Transverse colon (tissue), 4 donors: ENCODE measurements at regions not wholly inside any gene's neighbourhood (a gene's known extent, or its start where the extent isn't known, plus 50 kb on each side); places are given as distances from the start of the nearest gene placed in this dataset.

Experiments used
- DNase-seq: peaks from one replicate; pipeline ENCODE4 v3.0.0-alpha.2; 2019
- H3K27ac ChIP-seq, 4 donors: fragments of 200-600 bp; sonication (generic); 2 replicates each; pipeline ENCODE4 v1.5.1; 2016 to 2018; ENCODE audit warnings: inconsistent platforms in 4 of 4
- H3K27me3 ChIP-seq: fragments of 200-600 bp; sonication (generic); 2 replicates; pipeline ENCODE4 v1.5.1; 2017; ENCODE audit warnings: inconsistent platforms
- H3K36me3 ChIP-seq, 4 donors: fragments of 200-600 bp; sonication (generic); 2 replicates each; pipeline ENCODE4 v1.5.1; 2017 to 2019; ENCODE audit warnings: inconsistent platforms in 4 of 4
- H3K4me1 ChIP-seq, 4 donors: fragments of 200-600 bp; sonication (generic); 2 replicates each; pipeline ENCODE4 v1.5.1; 2017 to 2020; ENCODE audit warnings: inconsistent platforms in 4 of 4
- H3K4me3 ChIP-seq, 4 donors: fragments of 200-600 bp; sonication (generic); 1 replicate in 1 of 4; 2 replicates in 3 of 4; pipeline versions ENCODE4 v1.5.1 to v1.6.1; 2017 to 2019; ENCODE audit warnings: inconsistent platforms in 4 of 4
- H3K9me3 ChIP-seq, 2 donors: fragments of 200-600 bp; sonication (generic); 2 replicates each; pipeline ENCODE4 v1.5.1; 2017 to 2019; ENCODE audit warnings: inconsistent platforms in 2 of 2
- EP300 ChIP-seq: sonication (generic); formaldehyde crosslinking; IDR thresholded peaks from one replicate; pipeline ENCODE4 v1.6.1; 2017; ENCODE audit warnings: antibody characterized with exemption, low read depth
- POLR2A ChIP-seq: fragments of 450-650 bp; IDR thresholded peaks from one replicate; pipeline ENCODE4 v1.6.1; 2016; ENCODE audit warnings: antibody characterized with exemption, mild to moderate bottlenecking, moderate library complexity
- POLR2AphosphoS5 ChIP-seq, 3 donors: sonication (generic); formaldehyde crosslinking; IDR thresholded peaks; one replicate each; pipeline ENCODE4 v1.6.1; 2016; ENCODE audit warnings: antibody characterized with exemption in 3 of 3
- WGBS, 2 donors: methylation state at CpG; one replicate each; pipeline ENCODE4 v1.1.5; 2018; ENCODE audit warnings: low coverage in 1 of 2; 5-methylcytosine and 5-hydroxymethylcytosine counted together
- in situ Hi-C, 4 donors: fragments of 200-750 bp; cut with MboI; loops; one replicate each; pipeline versions ENCODE4 v1.15.0 to v1.15.1; 2017; ENCODE audit warnings: low sequenced_read_pairs in 3 of 4, low pct_ligation_motif_present in 1 of 4, low pct_unique_long_range_greater_than_20kb in 1 of 4
- intact Hi-C: fragments of 100-400 bp; cut with DNase I; formaldehyde crosslinking; loops from one replicate; pipeline ENCODE4 v1.15.1; 2023; ENCODE audit warnings: low total_unique reads
- TF ChIP-seq, protein P1 (sequence below), 5 experiments: fragments of 200-600 bp in 3 of 5; fragments of 450-650 bp in 2 of 5; sonication (generic) in 3 of 5; IDR thresholded peaks; 1 replicate in 2 of 5; 2 replicates in 3 of 5; pipeline ENCODE4 v1.5.1; 2016 to 2017; ENCODE audit warnings: antibody characterized with exemption in 5 of 5, inconsistent platforms in 3 of 5, mild to moderate bottlenecking in 2 of 5, moderate library complexity in 1 of 5

DNA sequence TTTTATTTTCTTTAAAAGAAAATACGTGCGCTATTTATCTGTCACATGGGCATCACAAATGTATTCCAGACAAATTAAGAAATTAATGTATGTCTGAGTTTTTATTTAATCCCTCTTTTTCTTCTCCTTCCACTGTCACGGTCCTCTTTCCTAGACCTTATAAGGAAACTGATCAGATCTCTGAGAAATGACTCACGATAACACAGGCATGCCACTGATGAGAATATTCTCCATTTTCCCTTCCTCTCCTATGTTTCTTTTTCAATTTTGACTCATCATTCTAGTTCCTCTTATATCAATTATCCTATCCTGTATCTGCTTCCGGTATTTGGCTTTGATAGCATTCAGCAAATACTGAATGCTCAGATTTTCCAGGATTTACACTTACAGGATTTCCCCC lies 121.8 kb downstream of the DSC3 start:
- TF ChIP-seq, protein P1, sequence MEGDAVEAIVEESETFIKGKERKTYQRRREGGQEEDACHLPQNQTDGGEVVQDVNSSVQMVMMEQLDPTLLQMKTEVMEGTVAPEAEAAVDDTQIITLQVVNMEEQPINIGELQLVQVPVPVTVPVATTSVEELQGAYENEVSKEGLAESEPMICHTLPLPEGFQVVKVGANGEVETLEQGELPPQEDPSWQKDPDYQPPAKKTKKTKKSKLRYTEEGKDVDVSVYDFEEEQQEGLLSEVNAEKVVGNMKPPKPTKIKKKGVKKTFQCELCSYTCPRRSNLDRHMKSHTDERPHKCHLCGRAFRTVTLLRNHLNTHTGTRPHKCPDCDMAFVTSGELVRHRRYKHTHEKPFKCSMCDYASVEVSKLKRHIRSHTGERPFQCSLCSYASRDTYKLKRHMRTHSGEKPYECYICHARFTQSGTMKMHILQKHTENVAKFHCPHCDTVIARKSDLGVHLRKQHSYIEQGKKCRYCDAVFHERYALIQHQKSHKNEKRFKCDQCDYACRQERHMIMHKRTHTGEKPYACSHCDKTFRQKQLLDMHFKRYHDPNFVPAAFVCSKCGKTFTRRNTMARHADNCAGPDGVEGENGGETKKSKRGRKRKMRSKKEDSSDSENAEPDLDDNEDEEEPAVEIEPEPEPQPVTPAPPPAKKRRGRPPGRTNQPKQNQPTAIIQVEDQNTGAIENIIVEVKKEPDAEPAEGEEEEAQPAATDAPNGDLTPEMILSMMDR (IDR thresholded peaks at IDR 0.05) = no peak
- TF ChIP-seq POLR2AphosphoS5 (IDR thresholded peaks at IDR 0.05) (no peak), POLR2A (no peak), EP300 (no peak)
- Histone ChIP-seq H3K36me3 (no peaks in the 10 kb centered on the region), H3K4me3 (no peak overlapping the region), H3K4me1 (no peaks in the 10 kb centered on the region), H3K27ac (no peak overlapping the region), H3K9me3 (no peaks in the 10 kb centered on the region), H3K27me3 (no peaks in the 10 kb centered on the region)
- intact Hi-C loops (no loop called here), in situ Hi-C loops (loop anchor here in 1 of 4 donors (25.0 kb wide), 1 partner anchor 92 kb away; no protein-coding TSS in a partner anchor)
- DNase-seq = no peak
- 85 to 86% methylated on average over 5 of the region's 5 CpGs for WGBS, 2 donors

DNA sequence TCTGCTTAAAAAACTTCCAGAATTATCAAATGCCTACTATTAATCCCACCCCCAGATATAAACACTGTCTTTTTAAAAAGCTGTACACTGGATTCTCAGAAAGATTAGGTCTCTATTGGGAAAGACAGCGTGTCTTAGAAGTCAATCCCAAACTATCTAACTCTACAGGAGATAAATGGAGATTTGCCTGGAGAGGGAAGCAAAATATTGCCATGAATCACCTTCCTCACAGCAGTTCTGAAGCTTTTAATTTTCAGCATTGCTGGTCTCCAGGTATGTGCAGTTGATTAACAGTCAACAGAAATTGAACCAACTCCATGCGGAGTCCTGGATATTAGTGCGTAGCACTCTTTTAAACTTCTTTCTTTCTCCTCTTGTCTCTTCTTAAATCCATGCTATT lies 122.2 kb downstream of the DSC3 start:
- Histone ChIP-seq H3K36me3 (no peaks in the 10 kb centered on the region), H3K27me3 (no peaks in the 10 kb centered on the region), H3K27ac (no peak overlapping the region), H3K9me3 (no peaks in the 10 kb centered on the region), H3K4me3 (no peak overlapping the region), H3K4me1 (no peaks in the 10 kb centered on the region)
- no peak for TF ChIP-seq POLR2AphosphoS5 (IDR thresholded peaks at IDR 0.05)
- no peak for TF ChIP-seq EP300
- TF ChIP-seq POLR2A = no peak
- TF ChIP-seq, protein P1 (IDR thresholded peaks at IDR 0.05) = no peak
- no peak for DNase-seq
- in situ Hi-C loops (loop anchor here in 1 of 4 donors (25.0 kb wide), 1 partner anchor 92 kb away; no protein-coding TSS in a partner anchor), intact Hi-C loops (no loop called here)
- WGBS, 2 donors = 65 to 81% methylated on average over 3 of the region's 3 CpGs

DNA sequence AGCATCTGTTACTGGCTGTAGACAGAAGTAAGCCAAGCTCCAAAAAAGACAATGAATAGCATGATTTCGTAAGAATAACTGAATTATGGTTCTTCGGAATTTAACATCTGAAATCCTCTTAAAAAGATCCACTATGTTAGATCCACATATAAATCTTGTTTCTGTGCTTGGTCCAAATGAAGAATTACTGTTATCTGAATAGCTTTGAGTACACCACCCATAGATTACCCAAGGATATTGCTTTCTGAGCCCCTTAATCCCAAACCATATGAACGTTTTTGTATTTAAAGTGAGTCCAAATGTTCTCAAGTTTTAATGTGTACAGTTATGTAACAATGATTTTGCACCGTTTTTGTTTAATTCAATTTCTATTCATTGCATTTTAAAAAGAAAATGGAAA lies 124.9 kb downstream of the DSC3 start:
- intact Hi-C loops (no loop called here), in situ Hi-C loops (loop anchor here in 1 of 4 donors (25.0 kb wide), 1 partner anchor 95 kb away; no protein-coding TSS in a partner anchor)
- no peaks in the 10 kb centered on the region for H3K4me1 ChIP-seq
- no peak overlapping the region for H3K4me3 ChIP-seq
- no peak for DNase-seq
- 52 to 60% methylated on average over 4 of the region's 4 CpGs for WGBS, 2 donors
- no peak overlapping the region for H3K27ac ChIP-seq
- no peaks in the 10 kb centered on the region for H3K36me3 ChIP-seq
- no peaks in the 10 kb centered on the region for H3K27me3 ChIP-seq
- H3K9me3 ChIP-seq = no peaks in the 10 kb centered on the region
- TF ChIP-seq POLR2A = no peak
- TF ChIP-seq, protein P1 (IDR thresholded peaks at IDR 0.05) = no peak
- no peak for TF ChIP-seq EP300
- TF ChIP-seq POLR2AphosphoS5 (IDR thresholded peaks at IDR 0.05) = no peak

DNA sequence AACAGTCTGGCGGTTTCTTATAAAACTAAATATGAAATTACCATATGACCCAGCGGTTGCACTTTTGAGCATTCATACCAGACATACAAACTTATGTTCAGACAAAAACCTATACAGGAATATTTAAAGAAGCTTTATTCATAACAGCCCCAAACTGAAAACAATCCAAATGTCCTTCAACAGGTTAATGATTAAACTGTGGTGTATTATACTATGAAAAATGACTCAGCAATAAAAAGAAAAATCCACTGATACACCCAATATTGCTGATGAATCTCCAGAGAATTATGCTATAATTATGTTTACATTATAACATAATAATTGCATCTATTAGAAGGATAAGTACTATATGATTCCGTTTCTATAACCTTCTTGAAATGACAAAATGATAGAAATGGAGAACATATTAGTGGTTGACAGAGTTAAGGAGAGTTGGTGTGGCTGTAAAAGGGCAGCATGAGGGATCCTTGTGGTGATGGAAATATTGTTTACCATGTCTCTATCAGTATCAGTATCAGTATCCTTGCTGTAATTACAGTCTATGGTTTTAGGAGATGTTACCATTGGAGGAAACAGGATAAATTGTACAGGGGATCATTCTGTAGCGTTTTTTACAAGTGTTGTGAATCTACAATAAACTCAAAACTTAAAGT lies 127.1 kb downstream of the DSC3 start:
- Histone ChIP-seq H3K4me3 (no peak overlapping the region), H3K4me1 (no peaks in the 10 kb centered on the region), H3K27ac (no peak overlapping the region), H3K9me3 (no peaks in the 10 kb centered on the region), H3K36me3 (no peaks in the 10 kb centered on the region), H3K27me3 (no peaks in the 10 kb centered on the region)
- TF ChIP-seq POLR2AphosphoS5 (IDR thresholded peaks at IDR 0.05) = no peak
- no peak for TF ChIP-seq EP300
- TF ChIP-seq, protein P1 (IDR thresholded peaks at IDR 0.05) = no peak
- no peak for TF ChIP-seq POLR2A
- in situ Hi-C loops (loop anchor here in 1 of 4 donors (25.0 kb wide), 1 partner anchor 97 kb away; no protein-coding TSS in a partner anchor), intact Hi-C loops (no loop called here)
- WGBS, 2 donors = 28 to 43% methylated on average over 2 to 4 of the region's 4 CpGs
- DNase-seq = no peak
